ENCODE measurements at regions not wholly inside any gene's neighbourhood (a gene's known extent, or its start where the extent isn't known, plus 50 kb on each side); places are given as distances from the start of the nearest gene placed in this dataset.

DNA sequence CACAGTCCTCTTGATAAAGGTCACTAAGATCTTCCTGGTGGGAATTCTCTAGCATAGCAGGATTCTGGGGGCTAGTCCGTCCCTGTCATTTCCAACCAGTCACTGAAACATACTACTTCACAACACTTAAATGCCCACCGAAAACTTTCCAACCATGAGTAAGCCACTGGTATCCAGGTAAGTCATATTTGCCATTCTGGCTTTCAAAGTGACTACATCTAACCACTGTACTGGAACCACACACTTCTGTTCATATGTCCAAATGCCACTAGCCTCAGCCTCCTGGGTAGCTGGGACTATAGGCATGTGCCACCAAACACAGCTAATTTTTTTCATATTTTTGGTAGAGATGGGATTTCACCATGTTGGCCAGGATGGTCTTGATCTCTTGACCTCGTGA lies 64.3 kb upstream of the VANGL1 start:
- no peak for DNase-seq

DNA sequence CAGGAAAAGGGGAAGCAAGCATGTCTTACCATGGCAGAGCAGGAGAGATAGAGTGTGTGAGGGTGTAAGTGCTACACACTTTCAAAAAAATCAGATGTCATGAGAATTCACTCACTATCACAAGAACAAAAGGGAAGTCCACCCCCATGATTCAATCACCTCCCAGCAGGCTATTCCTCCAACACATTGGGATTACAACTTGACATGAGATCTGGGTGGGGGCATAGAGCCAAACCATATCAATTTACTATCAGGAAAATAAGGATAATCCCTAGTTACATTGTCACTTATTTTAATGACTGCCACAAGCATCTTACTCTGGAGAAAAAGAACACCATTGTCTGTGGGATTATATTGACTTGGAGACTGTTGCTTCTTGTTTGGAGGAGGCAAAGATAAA lies 66.1 kb upstream of the VANGL1 start:
- no peak for DNase-seq

DNA sequence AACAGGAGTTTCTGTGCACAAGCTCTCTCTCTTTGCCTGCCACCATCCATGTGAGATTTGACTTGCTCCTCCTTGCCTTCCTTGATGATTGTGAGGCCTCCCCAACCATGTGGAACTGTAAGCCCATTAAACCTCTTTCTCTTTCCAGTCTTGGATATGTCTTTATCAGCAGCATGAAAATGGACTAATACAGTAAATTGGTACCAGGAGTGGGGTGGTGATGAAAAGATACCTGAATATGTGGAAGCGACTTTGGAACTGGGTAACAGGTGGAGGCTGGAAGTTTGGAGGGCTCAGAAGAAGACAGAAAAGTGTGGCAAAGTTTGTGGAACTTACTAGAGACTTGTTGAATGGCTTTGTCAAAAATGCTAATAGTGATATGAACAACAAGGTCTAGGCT lies 69.1 kb upstream of the VANGL1 start:
- DNase-seq, result no peak

DNA sequence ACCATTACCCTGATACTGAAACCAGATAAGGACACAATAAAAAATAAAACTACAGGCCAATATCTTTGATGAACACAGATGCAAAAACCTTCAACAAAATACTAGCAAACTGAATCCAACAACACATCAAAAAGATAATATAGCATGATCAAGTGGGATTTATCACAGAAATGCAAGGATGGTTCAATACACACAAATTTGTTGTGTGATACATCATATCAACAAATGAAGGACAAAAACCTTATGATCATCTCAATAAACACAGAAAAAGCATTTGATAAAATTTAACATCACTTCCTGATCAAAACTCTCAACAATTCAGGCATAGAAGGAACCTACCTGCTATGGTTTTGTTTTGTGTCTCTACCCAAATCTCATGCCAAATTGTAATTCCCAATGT lies 74.3 kb upstream of the VANGL1 start:
- DNase-seq, result no peak

DNA sequence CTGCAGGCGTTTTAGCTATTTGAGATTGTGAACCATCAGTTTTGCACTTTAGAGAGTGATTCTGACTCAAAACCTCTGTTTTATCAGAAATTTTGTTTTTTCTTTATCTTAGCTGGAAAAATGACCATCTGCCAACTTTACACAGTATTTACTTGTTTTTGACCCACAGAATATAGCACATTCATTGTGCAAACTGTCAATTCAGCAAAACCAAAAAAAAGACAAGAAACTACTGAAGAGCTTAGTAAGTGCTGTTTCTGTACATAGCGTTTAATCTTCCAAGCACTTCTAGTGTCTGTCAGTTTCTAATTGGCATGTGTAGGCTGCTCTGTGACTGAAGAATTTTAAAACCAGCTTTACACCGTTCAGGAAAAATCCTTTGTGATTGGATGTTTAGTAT lies 76.0 kb upstream of the VANGL1 start:
- no peak for DNase-seq

DNA sequence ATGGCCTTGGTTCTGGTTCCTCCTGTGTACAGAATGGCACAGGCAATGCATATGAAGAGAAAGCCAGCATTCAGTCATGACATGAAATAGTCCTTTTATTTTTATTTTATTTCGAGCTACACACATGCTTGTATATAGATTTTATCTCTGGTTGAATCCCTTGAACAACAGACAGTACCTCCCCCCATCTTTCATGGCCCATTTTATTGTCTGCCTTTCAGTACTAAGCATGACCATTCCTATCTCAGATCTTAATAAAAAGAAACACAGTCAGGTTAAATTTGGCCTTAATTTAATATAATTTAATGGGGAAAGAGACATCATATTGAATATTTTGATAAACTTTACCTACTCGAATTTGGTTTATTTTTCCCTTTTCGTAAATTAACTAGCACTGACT lies 76.4 kb upstream of the VANGL1 start:
- no peak for DNase-seq

DNA sequence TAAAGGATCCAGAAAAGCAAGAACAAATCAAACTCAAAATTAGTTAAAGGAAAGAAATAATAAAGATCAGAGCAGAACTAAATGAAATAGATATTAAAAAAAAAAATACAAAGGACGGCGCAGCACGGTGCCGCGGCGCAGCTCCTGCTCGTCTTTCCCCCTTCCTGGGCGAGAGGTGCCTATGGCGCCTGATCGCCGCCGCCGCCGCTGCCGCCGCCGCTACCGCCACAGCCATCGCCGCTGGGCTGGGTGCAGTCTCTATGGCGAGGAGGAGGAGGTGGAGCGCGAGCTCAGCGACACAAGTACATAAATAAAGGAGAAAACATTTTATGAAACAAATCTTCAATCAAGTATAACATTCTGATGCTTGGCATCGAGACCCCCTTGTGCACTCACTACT lies 77.6 kb upstream of the VANGL1 start:
- no peak for DNase-seq

DNA sequence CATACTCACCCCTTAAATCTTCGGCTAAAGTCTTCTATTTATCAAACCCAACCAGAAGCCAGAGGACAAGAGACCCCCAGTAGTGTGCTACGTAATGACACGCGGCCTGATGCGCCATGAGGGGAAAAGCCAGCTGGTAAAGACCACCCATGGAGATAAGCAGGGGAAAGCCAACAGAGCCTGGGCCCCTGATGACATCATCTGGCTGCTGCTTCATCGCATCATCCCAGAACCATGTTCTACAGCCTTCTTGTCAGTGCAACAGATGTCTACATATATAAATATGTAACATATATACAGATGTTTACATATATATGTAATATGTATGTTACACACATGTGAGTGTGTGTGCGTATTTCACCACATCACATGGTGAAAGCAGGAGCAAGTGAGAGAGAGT lies 81.7 kb upstream of the VANGL1 start:
- DNase-seq, result peak; percentile 34

DNA sequence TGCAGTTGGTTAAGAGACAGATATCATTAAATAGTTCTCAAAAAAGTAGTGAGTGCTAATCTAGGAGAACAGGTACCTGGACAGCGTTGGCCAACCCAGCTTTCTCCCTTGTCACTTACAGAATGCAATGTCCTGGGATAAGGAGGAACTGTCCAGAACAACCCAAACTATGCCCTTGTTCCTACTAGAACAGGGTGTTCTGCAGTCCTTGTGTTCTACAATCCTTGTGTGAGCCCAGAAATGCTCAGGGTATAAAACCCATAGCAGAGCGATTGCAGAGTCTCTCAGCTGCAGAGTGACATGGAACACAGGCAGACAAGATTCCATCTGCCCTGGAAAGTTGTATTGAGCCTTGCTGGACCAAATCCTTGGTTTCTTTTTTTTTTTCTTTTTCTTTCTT lies 83.5 kb upstream of the VANGL1 start:
- DNase-seq, result no peak

DNA sequence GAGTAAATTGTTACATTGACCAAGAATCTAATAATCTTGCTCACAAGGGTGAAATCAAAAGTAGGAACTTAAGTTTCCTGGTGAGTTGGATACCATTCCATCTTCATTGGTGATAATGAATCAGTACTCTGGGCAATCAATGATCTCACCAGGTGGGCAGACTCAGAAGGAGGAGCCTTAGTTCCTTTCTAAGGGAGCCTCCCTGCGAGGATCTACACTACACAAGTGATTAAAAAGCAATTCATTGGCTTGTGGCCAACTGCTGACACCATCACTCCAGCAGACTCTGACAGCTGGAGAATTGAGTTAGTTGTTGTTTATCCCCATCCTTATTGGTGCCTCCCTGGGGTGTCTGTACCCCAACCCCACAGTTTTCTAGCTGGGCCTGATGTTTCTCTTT lies 84.1 kb upstream of the VANGL1 start:
- no peak for DNase-seq

DNA sequence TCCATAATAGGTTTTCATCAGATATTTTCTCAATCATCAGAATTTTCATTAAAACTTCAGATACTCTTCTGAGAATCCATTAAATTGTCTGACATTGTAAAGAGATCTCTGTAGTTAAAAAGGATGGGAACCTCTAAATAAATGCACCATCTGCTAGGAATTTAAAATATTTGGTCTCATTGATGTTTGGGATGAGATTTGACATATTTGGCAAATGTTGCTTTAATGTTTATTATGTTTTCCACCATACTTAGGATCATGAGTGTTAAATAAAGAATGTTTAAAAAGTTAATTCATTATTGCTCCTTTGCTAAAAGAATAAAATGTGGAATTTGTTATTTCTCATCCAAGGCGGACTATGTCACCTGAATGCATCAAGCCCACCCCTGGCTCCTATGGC lies 85.5 kb upstream of the VANGL1 start:
- peak; percentile 34 for DNase-seq

DNA sequence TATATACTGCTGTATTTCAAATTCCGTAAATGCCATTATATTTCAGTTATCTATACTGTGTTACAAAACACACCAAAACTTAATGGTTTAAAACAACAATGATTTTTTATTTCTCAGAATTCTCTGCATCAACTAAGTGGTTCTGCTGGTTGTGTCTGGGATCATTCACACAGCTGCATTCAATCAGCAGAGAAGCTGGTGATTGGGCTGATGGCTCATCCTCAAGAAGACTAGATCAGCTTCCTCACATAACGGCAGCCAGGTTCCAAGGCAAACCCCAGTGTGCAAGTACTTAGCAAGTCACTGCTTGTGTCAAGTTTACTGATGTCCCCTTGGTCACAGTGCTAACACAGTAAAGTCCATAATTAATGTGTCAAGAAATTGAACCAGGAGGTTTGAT lies 86.3 kb upstream of the VANGL1 start:
- DNase-seq, result peak; percentile 75

DNA sequence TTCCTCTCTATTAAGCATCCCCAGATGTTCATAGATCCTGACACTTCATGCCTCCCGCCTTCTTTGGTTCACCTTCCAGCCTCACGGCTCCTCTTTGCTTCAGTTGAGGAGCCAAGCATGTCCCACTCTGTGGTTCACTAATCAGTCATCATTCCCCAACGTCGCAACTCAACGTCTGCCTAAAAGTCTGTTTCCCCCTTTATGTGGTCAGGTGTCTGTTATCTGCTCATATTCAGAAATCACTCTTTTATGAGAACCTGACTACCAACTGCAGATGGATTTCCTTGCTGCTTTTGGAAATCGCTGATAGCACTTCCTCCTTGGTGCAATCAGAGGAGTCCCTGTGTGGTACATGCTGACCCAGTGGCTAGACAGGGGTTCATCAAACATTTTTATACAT lies 94.1 kb upstream of the VANGL1 start:
- DNase-seq, result peak; percentile 13

DNA sequence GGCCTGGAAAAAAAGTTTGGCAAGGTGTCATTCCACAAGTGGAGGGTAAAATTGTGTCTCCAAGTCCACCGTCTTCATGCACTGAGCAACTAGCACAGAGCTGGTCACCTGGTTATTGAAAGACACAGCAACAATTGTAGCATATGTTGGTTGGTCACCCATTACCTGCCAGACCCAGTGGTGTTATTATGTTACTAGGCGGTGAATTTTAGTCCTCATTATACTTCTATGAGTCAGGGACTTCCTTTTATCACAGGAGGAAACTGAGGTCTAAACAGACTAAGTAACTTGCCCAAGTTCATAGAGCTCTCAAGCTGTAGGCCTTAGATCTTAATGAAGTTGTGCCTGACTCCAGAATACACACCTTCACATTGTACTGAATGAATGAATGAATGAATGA lies 94.9 kb upstream of the VANGL1 start:
- no peak for DNase-seq

DNA sequence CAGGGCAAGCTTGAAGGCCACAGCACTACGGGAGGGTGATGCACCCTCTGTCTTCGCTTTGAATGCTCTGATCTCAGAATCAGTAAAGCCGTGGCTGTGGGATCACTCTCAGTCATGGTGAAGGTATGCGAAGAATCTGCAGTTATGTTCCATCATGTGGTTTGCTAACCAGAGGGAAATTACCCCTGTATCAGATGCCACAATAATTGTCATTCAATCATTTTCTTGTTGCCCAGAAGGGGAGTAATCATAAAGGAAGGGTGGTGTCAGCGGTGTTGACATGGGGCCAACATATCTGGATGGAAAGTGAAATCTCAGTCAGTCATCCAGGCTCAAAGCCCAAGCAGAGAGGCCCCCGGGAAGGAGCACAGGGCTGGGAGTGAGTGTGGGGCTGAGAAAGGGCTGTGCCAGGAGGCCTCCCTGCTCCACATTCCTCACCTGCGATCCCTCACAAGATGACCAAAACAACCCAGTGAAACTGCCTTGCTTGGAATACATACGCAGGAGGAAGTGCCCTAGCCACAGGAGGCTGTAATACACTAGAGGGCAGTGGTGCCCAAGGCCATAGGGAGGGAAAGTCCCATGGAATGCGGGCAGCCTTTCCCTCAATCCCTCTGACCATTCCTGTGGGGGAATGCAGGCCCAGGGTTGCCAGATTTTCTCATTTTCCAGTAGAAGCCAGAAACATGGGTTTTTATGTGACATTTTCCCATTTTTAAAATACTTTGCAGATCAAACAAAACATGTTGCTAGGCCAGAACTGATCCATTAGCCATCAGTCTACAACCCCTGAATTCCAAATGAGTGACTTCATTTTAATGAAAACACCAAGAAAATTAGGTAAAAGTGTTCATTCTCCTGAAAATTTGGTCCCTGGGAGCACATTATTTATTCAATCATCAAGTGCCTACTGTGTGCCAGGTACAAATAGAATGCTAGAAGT lies 95.7 kb upstream of the VANGL1 start:
- peak; percentile 99 for DNase-seq

DNA sequence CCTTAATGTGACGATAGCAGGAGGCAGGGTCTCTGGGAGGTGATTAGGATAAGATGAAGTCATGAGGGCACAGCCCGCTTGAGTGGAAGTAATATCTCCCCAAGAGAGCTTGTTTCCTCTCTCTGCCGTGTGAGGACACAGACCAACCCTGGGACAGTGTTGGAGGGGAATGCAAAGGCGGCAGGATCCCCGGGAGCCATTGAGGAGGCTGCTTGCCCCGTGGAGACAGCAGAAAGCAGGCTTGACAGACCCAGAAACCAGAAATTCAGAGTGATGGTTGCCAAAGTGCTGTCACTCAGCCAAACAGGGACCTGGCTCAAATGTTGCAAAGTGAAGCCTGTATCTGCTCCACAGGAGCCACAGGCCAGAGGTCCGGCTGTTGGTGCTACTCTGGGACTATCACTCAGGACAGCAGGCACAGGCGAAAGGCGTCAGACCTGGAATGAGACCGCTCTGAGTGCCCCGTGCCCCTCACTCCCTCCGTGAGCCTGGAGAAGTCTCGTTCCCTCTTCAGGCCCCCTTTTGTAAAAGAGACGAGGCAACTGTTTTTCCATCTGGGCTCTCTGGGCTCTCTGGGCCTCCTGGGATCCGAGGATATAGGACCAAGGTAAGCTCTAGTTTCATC lies 96.6 kb upstream of the VANGL1 start:
- DNase-seq, result no peak

DNA sequence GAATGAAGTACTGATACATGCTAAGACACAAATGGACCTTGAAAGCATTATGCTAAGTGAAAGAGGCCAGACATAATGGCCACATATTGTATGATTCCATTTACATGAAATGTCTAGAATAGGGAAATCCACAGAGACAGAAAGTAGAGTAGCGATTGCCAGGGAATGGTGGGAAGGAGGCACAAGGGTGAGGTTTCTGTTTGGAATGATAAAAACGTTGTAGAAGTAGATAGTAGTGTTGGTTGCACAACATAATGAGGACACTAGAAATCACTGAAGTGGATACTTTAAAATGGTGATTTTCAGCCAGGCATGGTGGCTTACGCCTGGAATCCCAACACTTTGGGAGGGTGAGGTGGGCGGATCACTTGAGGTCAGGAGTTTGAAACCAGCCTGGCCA lies 97.6 kb upstream of the VANGL1 start:
- DNase-seq, result peak; percentile 53

DNA sequence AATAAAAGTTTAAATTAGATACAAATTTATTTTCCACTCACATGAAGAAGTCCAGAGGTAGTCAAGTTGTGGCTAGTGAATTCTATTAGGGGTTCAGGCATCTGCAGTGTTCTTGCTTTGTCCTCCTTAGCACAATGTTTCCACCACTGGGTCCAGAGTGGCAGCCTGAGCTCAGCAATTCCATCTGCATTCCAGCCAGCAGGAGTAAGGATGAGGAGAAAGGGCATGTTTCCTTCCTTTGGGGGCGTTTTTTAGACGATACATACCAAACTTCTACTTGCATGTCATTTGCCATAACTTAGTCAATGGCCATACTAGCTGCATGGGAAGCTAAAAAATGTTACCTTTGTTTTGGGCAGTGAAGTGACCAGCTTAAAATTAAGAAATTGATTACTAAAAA lies 98.5 kb upstream of the VANGL1 start:
- DNase-seq, result peak; percentile 8

DNA sequence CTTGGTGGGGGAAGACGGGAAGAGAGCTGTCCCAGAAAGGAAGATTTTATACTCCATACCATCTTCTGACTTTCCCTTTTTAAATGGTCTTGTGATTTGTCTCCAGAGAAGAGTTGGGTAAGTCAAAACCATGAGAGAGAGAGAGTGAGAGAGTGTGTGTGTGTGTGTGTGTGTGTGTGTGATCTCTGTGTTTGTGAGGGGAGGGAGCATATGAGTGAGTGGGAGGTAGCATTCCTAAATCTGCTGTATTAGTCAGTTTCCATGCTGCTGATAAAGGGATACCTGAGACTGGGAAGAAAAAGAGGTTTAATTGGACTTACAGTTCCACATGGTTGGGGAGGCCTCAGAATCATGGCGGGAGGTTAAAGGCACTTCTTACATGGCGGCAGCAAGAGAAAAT lies 102.0 kb upstream of the VANGL1 start:
- DNase-seq, result peak; percentile 37

DNA sequence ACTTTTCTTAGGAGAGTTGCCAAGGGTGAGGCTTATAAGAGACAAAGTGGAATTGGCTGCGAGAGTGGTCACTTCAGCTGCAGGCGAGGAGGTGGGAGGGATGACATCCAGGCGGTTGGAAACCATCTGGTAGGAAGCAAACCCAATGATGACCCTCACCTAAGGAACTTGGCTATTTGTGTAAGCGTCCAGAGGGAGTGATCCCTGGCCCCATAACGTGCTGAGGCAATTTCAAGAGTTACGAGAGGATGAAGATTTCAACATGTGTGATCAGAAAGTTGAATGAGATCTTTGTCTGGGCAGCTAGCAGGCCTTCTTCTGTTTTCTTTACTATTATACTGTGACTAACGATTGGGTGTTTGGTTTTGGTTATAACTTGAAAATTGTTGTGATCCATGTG lies 102.7 kb upstream of the VANGL1 start:
- peak; percentile 57 for DNase-seq

DNA sequence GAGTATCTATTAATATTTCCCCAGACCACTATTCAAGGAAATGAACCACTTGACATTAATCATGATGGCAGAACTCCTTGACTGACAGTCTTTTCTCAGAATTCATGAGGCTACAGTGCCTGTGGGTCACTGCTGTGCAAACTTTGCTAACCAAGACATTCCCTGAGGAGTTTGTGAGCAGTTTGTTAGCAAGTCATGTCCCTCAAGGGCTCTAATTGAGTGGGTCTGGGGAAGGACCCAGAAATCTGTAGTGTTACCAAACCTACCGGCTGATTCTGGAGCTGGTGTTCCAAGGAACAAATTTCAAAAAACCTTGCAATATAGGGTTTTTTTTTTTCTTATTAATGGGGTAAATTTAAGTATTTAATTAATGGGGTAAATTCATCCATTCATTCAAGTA lies 103.2 kb upstream of the VANGL1 start:
- DNase-seq, result no peak

DNA sequence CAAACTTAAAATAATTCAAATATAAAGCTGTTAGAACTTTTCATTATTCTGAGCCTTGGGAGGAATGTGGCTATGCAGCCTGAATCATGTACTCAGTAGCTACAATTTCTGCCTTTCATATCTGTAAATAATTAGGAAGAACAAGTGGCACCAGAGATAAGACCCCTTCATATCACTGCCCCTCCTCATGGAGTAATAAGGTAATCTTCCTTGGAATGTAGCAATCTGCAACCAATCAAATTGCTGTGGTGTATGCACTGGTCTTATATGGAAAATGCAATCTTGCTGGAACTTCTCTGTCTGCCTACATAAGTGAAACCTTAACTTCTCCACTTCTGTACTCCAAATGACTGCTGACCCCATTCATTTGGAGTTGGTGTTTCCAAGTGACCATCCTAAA lies 104.4 kb upstream of the VANGL1 start:
- DNase-seq, result peak; percentile 9

DNA sequence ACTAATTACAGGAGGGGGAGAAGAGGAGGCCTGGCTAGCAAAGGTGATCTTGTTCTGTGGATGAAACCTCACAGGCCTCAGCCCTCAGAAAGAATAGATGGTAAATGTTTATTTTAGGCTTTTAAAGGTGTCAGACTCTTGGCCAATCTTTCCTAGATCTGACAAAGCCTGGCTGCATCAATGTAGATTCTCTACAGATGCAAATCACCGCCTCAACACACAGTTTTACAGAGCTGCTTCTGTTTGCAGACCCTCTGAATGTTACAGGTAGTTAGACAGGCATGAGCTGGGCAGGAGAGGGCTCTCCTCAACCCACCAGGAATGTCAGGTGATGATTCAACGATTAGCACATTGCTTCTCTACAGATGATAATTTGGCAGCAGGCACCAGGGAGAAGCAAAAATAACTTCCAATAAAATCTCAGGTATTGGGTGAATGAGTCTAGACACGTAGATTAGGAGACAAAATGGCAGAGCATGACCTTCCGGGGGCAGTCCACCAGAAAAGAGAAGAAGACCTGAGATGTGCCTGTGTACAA lies 105.4 kb upstream of the VANGL1 start:
- no peak for DNase-seq

DNA sequence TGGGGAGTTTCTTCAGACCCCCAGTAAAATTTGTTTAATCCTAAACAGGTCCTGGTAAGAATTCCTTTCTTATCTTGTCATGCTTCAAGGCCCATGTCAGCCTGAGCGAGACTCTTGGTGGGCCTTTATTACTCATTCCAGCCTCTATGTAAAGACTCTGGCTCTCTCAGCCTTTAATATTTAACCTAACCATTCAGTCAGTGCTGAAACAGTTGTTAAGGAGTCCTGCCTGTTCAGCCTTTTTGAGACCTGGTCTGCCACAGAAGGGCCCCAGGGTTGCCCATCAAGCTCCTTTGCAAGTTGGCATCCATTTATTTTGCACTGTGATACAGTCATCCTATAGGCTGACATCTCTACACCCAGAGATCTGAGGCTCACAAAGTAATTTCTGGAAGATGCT lies 107.7 kb upstream of the VANGL1 start:
- peak; percentile 9 for DNase-seq
